ENCODE measurements at regions not wholly inside any gene's neighbourhood (a gene's known extent, or its start where the extent isn't known, plus 50 kb on each side); places are given as distances from the start of the nearest gene placed in this dataset.

- no peak overlapping the region for H3K9ac ChIP-seq
- no peaks in the 10 kb centered on the region for H3K36me3 ChIP-seq (ENCODE audit: low read depth)
- H3K9me3 ChIP-seq (ENCODE audit: low read depth), result no peaks in the 10 kb centered on the region
- no peaks in the 10 kb centered on the region for H3K79me2 ChIP-seq (ENCODE audit: insufficient read depth)
- no peak overlapping the region for H2AFZ ChIP-seq
- no peak overlapping the region for H3K4me3 ChIP-seq
- in situ Hi-C loops (cut with MboI), result no loop called here
- H3F3A ChIP-seq (ENCODE audit: insufficient read depth), result no peaks in the 10 kb centered on the region
- DNase-seq, result no peak
- H3K4me1 ChIP-seq (ENCODE audit: insufficient read depth), result peaks cover 7% of the 10 kb centered on the region; the same call in 1 of the 2 replicates
- H3K27me3 ChIP-seq (replicated peaks; ENCODE audit: insufficient read depth), result no peaks in the 10 kb centered on the region
- no peak for TF ChIP-seq EZH2 (IDR thresholded peaks at IDR 0.05; ENCODE audit: insufficient read depth, poor library complexity, severe bottlenecking)
- TF ChIP-seq EZH2phosphoT487 (IDR thresholded peaks at IDR 0.05; ENCODE audit: insufficient read depth, low read depth), result no peak
- H3K27ac ChIP-seq, result no peak overlapping the region
- H3K9me2 ChIP-seq (ENCODE audit: insufficient read depth), result no peaks in the 10 kb centered on the region
- no peaks in the 10 kb centered on the region for H4K20me1 ChIP-seq (ENCODE audit: insufficient read depth)
- H3K4me2 ChIP-seq (ENCODE audit: unreplicated experiment), result no peak overlapping the region
Observed at GRCh38 chr18:68564351-68564750, 150.6 kb downstream of the TMX3 start.

GRCh38 chr18:68560128-68560527 is 154.8 kb downstream of the TMX3 start:
- H3K27ac ChIP-seq, result no peak overlapping the region
- no peaks in the 10 kb centered on the region for H3K36me3 ChIP-seq (ENCODE audit: low read depth)
- no peaks in the 10 kb centered on the region for H3K9me3 ChIP-seq (ENCODE audit: low read depth)
- no peak overlapping the region for H3K9ac ChIP-seq
- TF ChIP-seq EZH2phosphoT487 (IDR thresholded peaks at IDR 0.05; ENCODE audit: insufficient read depth, low read depth), result no peak
- no peak for TF ChIP-seq EZH2 (IDR thresholded peaks at IDR 0.05; ENCODE audit: insufficient read depth, poor library complexity, severe bottlenecking)
- H3K4me1 ChIP-seq (ENCODE audit: insufficient read depth), result peaks cover 4% of the 10 kb centered on the region; the same call in 1 of the 2 replicates
- H3K4me3 ChIP-seq, result no peak overlapping the region
- 64 to 70% methylated on average over 2 of the region's 2 CpGs for WGBS, 2 experiments (ENCODE audit: low coverage in 1 of 2, low lambda C conversion rate in 2 of 2, missing lambda C conversion rate in 2 of 2)
- no peak for DNase-seq
- no peaks in the 10 kb centered on the region for H4K20me1 ChIP-seq (ENCODE audit: insufficient read depth)
- no peak overlapping the region for H2AFZ ChIP-seq
- H3K79me2 ChIP-seq (ENCODE audit: insufficient read depth), result no peaks in the 10 kb centered on the region
- no peaks in the 10 kb centered on the region for H3F3A ChIP-seq (ENCODE audit: insufficient read depth)
- no peak overlapping the region for H3K4me2 ChIP-seq (ENCODE audit: unreplicated experiment)
- H3K27me3 ChIP-seq (replicated peaks; ENCODE audit: insufficient read depth), result no peaks in the 10 kb centered on the region
- no peaks in the 10 kb centered on the region for H3K9me2 ChIP-seq (ENCODE audit: insufficient read depth)
- in situ Hi-C loops (cut with MboI), result no loop called here

- H3K9me3 ChIP-seq (ENCODE audit: low read depth), result no peaks in the 10 kb centered on the region
- TF ChIP-seq EZH2phosphoT487 (IDR thresholded peaks at IDR 0.05; ENCODE audit: insufficient read depth, low read depth) (no peak), EZH2 (IDR thresholded peaks at IDR 0.05; ENCODE audit: insufficient read depth, poor library complexity, severe bottlenecking) (no peak)
- H3K9me2 ChIP-seq (ENCODE audit: insufficient read depth), result no peaks in the 10 kb centered on the region; the same call in 1 of the 2 replicates
- H4K20me1 ChIP-seq (ENCODE audit: insufficient read depth), result no peaks in the 10 kb centered on the region
- no peak overlapping the region for H3K4me3 ChIP-seq
- H3K4me1 ChIP-seq (ENCODE audit: insufficient read depth), result no peaks in the 10 kb centered on the region
- no peaks in the 10 kb centered on the region for H3K79me2 ChIP-seq (ENCODE audit: insufficient read depth)
- no peak overlapping the region; the same call in 1 of the 2 replicates for H2AFZ ChIP-seq
- no peak for DNase-seq
- no peaks in the 10 kb centered on the region for H3K36me3 ChIP-seq (ENCODE audit: low read depth)
- H3K4me2 ChIP-seq (ENCODE audit: unreplicated experiment), result no peak overlapping the region
- no peaks in the 10 kb centered on the region for H3F3A ChIP-seq (ENCODE audit: insufficient read depth)
- WGBS, 2 experiments (ENCODE audit: low coverage in 1 of 2, low lambda C conversion rate in 2 of 2, missing lambda C conversion rate in 2 of 2), result 44 to 58% methylated on average over 5 of the region's 5 CpGs
- in situ Hi-C loops (cut with MboI), result no loop called here
- H3K9ac ChIP-seq, result no peak overlapping the region
- H3K27ac ChIP-seq, result no peak overlapping the region
- H3K27me3 ChIP-seq (replicated peaks; ENCODE audit: insufficient read depth), result no peaks in the 10 kb centered on the region
Observed at GRCh38 chr18:68557183-68557582, 157.7 kb downstream of the TMX3 start.

- no peak overlapping the region for H2AFZ ChIP-seq
- TF ChIP-seq EZH2phosphoT487 (IDR thresholded peaks at IDR 0.05; ENCODE audit: insufficient read depth, low read depth) (no peak), EZH2 (IDR thresholded peaks at IDR 0.05; ENCODE audit: insufficient read depth, poor library complexity, severe bottlenecking) (no peak)
Observed at GRCh38 chr18:68555879-68556301, 159.0 kb downstream of the TMX3 start.

More at GRCh38 chr18:68555879-68556301, 159.0 kb downstream of the TMX3 start:
- Histone ChIP-seq H3K79me2 (ENCODE audit: insufficient read depth) (no peaks in the 10 kb centered on the region), H3K9ac (no peak overlapping the region), H4K20me1 (ENCODE audit: insufficient read depth) (no peaks in the 10 kb centered on the region), H3K27ac (no peak overlapping the region), H3K4me3 (no peak overlapping the region), H3K4me1 (ENCODE audit: insufficient read depth) (no peaks in the 10 kb centered on the region), H3K9me3 (ENCODE audit: low read depth) (no peaks in the 10 kb centered on the region), H3K27me3 (replicated peaks; ENCODE audit: insufficient read depth) (no peaks in the 10 kb centered on the region), H3K36me3 (ENCODE audit: low read depth) (no peaks in the 10 kb centered on the region), H3K4me2 (ENCODE audit: unreplicated experiment) (no peak overlapping the region), H3K9me2 (ENCODE audit: insufficient read depth) (no peaks in the 10 kb centered on the region; the same call in 1 of the 2 replicates), H3F3A (ENCODE audit: insufficient read depth) (no peaks in the 10 kb centered on the region)
- no peak for DNase-seq
- in situ Hi-C loops (cut with MboI), result no loop called here

Measured in GM23248 (cell line).